ENCODE measurements at regions not wholly inside any gene's neighbourhood (a gene's known extent, or its start where the extent isn't known, plus 50 kb on each side); places are given as distances from the start of the nearest gene placed in this dataset.
A peak's percentile ranks its signal among the peaks of the same experiment; 100 is the strongest.

DNA sequence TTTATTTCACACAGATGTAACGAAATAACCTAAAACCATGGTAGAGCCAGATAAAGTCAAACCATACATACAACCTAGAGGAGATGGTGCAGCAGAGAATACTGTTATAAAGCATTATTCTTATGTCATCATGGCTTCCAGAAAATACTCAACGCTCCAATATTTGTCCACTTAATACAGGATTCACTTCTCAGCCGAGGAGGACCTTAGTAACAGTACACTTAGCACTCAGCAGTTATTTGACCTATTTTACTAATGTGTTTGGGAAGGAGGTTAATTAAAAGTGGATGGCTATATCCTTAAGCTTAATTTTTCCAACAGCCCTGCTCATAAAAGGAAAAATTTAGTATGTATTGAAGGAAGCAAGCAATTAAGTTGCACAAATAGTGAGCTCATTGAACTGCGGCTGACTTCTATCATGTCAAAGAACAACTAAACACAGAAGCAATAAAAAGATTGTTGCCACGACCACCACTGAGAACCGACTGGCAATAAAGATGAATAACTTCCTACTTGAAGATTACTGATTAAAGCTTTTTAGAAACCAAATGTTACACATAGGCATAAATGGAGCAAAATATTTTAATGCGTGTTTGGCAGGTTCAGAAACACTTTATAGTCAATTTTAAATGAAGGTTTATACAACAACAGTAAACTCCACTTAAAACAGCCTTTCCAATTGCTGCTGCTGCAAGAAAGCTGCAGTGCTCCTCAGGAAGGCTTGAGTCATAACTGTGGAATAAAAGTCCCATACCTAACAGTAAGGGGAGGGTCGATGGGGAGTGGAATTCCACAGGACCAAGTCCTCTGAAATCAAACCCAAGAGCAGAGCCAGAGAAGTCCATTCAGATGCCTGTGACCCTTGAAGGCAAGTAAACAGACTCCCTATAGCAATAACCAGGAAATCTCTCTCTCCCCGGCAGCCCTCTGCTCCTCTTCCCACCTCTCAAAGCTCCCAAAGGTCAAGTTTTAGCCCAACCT is 218.9 kb upstream of the CDKN3 start:
- H3K27me3 ChIP-seq (ENCODE audit: control insufficient read depth, insufficient read depth, low read length) = no peaks in the 10 kb centered on the region
- DNase-seq (ENCODE audit: low read depth) = no peak
- TF ChIP-seq, protein P1, sequence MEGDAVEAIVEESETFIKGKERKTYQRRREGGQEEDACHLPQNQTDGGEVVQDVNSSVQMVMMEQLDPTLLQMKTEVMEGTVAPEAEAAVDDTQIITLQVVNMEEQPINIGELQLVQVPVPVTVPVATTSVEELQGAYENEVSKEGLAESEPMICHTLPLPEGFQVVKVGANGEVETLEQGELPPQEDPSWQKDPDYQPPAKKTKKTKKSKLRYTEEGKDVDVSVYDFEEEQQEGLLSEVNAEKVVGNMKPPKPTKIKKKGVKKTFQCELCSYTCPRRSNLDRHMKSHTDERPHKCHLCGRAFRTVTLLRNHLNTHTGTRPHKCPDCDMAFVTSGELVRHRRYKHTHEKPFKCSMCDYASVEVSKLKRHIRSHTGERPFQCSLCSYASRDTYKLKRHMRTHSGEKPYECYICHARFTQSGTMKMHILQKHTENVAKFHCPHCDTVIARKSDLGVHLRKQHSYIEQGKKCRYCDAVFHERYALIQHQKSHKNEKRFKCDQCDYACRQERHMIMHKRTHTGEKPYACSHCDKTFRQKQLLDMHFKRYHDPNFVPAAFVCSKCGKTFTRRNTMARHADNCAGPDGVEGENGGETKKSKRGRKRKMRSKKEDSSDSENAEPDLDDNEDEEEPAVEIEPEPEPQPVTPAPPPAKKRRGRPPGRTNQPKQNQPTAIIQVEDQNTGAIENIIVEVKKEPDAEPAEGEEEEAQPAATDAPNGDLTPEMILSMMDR (IDR thresholded peaks at IDR 0.05; ENCODE audit: insufficient read depth, low read length, poor library complexity, severe bottlenecking) = no peak
- H3K36me3 ChIP-seq (ENCODE audit: control insufficient read depth, insufficient read depth, low read length) = no peaks in the 10 kb centered on the region
- no peak overlapping the region for H3K4me3 ChIP-seq (ENCODE audit: low read depth, low read length)

DNA sequence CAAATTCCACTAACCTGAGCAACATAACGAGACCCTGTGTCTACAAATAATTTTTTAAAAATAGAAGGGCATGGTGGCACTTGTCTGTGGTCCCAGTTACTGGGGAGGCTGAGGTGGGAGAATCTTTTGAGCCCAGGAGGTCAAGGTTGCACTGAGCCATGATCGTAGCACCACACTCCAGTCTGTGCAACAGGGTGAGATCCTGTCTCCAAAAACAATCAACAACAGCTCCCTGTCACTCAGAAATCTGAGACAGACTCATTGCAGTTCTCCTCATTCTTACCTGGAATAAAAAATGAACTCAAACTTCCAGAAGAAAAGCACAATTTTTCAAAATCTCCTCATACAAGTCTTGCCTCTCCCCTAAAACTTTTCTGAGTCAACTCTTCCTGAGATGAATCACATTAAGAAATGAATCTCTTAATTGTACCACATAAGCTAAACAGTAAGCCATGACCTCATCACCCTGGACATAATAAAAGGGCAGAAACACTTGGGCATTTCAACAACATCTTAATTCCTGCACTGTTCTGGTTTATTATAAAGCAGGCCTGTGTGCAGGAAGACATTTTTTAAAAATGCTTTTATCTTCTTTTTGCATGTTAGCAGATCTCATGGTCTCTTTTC is 214.3 kb upstream of the CDKN3 start:
- peak; percentile 53 for DNase-seq (ENCODE audit: low read depth)
- TF ChIP-seq, protein P1 (IDR thresholded peaks at IDR 0.05; ENCODE audit: insufficient read depth, low read length, poor library complexity, severe bottlenecking) = no peak
- H3K4me3 ChIP-seq (ENCODE audit: low read depth, low read length) = no peak overlapping the region

GRCh38 chr14:54186821-54187763 is 209.7 kb upstream of the CDKN3 start:
- no peak for DNase-seq (ENCODE audit: low read depth)
- Histone ChIP-seq H3K36me3 (ENCODE audit: control insufficient read depth, insufficient read depth, low read length) (no peaks in the 10 kb centered on the region), H3K4me3 (ENCODE audit: low read depth, low read length) (no peak overlapping the region), H3K27me3 (ENCODE audit: control insufficient read depth, insufficient read depth, low read length) (no peaks in the 10 kb centered on the region)
- TF ChIP-seq, protein P1 (IDR thresholded peaks at IDR 0.05; ENCODE audit: insufficient read depth, low read length, poor library complexity, severe bottlenecking) = no peak

More for the DNA sequence above, 214.3 kb upstream of the CDKN3 start:
- H3K36me3 ChIP-seq (ENCODE audit: control insufficient read depth, insufficient read depth, low read length) = no peaks in the 10 kb centered on the region
- no peaks in the 10 kb centered on the region for H3K27me3 ChIP-seq (ENCODE audit: control insufficient read depth, insufficient read depth, low read length)

DNA sequence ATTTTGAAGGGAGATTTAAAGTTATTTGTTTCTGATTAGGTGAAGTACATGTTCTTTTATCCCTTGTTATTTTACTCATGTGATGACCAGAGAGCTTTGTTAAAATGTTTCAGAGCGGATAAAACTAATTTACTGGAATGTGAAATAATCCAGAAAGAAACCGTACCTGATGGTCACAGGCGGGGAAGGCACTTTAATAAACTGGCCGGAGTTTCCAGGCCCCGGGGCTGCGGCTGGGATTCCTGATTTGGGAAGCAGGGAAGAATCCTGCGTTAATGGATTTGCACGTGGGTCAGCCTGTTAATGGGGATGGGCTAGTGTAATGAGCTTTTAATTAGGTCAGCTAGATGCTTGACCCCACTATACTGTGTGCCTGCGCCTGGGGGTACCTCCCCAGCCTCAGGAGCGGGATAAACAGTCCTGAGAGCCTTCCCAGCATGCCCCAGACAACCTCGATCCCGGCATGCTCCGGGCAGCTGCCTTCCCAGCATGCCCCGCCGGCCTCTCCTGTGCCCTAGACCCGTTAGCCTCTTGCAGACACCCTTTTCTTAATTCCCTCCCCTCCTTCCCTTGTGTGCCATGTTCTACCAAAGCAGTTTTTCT is 208.6 kb upstream of the CDKN3 start:
- Histone ChIP-seq H3K27me3 (ENCODE audit: control insufficient read depth, insufficient read depth, low read length) (no peaks in the 10 kb centered on the region), H3K36me3 (ENCODE audit: control insufficient read depth, insufficient read depth, low read length) (no peaks in the 10 kb centered on the region), H3K4me3 (ENCODE audit: low read depth, low read length) (no peak overlapping the region)
- no peak for DNase-seq (ENCODE audit: low read depth)
- TF ChIP-seq, protein P1 (IDR thresholded peaks at IDR 0.05; ENCODE audit: insufficient read depth, low read length, poor library complexity, severe bottlenecking) = no peak

DNA sequence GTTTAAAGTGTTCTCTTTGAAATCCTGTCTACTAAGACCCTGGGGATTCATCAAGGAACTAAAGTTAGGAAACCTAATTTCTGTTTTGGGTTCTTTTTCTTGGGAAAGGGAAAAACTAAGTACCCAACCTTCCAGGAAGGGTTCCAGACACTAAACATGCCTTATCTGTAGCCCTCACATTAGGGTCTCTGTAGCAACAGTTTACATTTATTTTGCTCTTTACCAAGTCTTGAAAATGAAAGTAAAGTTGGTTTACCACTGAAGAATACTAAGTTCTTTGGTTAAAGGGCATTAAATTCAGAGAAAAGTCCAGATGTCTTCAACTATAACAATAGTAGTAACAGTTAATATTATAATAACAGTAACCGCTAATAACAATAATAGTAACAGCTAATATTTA is 207.5 kb upstream of the CDKN3 start:
- TF ChIP-seq, protein P1 (IDR thresholded peaks at IDR 0.05; ENCODE audit: insufficient read depth, low read length, poor library complexity, severe bottlenecking) = no peak
- H3K4me3 ChIP-seq (ENCODE audit: low read depth, low read length) = no peak overlapping the region
- H3K27me3 ChIP-seq (ENCODE audit: control insufficient read depth, insufficient read depth, low read length) = no peaks in the 10 kb centered on the region
- no peaks in the 10 kb centered on the region for H3K36me3 ChIP-seq (ENCODE audit: control insufficient read depth, insufficient read depth, low read length)
- no peak for DNase-seq (ENCODE audit: low read depth)
